ENCODE measurements at regions not wholly inside any gene's neighbourhood (a gene's known extent, or its start where the extent isn't known, plus 50 kb on each side); places are given as distances from the start of the nearest gene placed in this dataset.
A peak's percentile ranks its signal among the peaks of the same experiment; 100 is the strongest.
"Not testable (repeated sequence)": the region's sequence is repeated elsewhere in the genome, so short reads cannot be mapped to it uniquely, and the experiment has no call there.

DNA sequence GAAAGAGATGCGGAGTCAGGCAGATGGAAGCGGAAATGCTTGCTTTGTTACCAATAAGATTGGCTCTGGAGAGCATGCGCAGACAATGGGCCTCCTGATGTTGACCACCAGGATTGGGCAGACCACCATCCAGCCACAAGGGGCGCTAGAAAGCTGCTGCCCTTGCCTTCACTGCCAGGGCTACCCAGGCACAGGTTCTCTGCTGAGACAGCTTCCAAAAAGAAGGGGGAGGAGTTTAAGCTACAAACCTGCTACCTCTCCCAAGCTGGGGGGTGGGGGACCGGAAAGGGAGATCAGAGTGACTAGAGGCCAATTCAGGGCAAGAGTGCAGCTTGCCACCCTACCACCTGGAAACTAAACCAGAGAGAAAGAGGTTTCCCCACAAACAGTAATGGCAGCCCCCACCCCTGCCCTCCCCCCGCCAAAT, 369.7 kb downstream of the RRAGC start:
- Histone ChIP-seq H3K27me3 (no peaks in the 10 kb centered on the region), H3K27ac (no peak overlapping the region), H3K4me1 (no peaks in the 10 kb centered on the region), H3K9me3 (replicated peaks) (no peaks in the 10 kb centered on the region), H3K36me3 (no peaks in the 10 kb centered on the region), H3K4me3 (no peak overlapping the region)
- peak; percentile 62 to 75 for DNase-seq

DNA sequence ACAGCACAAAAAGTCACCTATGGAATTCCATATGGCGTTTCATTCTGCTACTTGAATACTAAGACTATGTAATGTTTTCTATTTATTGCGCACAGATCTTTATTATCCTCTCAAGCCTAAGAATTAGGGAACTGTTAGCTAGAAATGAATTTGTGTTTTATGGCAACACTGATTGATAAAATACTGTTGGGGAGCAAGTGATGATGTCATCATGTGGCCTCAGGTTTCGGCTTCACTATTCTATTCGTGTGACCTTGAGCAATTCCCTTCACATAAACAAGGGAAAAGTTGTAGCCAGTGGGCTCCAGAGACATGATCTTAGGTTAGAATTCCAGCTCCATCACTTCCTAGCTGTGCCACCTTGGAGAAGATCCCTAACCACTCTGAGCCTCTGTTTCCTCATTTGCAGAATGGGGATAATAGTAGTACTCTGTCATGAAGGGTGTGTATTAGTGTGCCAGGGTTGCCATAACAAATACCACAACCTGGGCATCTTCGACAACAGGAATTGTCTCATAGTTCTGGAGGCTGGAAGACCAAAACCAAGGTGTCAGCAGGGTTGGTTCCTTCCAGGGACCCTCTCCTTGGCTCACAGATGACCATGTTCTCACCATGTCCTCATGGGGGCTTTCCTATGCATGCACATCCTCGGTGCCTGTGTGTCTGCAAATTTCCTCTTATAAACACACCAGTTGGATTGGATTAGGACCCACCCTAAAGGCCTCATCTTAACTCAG, 371.2 kb downstream of the RRAGC start:
- DNase-seq, result no peak
- Histone ChIP-seq H3K4me3 (no peak overlapping the region), H3K4me1 (no peaks in the 10 kb centered on the region), H3K9me3 (replicated peaks) (no peaks in the 10 kb centered on the region), H3K27ac (no peak overlapping the region), H3K27me3 (no peaks in the 10 kb centered on the region), H3K36me3 (no peaks in the 10 kb centered on the region)

DNA sequence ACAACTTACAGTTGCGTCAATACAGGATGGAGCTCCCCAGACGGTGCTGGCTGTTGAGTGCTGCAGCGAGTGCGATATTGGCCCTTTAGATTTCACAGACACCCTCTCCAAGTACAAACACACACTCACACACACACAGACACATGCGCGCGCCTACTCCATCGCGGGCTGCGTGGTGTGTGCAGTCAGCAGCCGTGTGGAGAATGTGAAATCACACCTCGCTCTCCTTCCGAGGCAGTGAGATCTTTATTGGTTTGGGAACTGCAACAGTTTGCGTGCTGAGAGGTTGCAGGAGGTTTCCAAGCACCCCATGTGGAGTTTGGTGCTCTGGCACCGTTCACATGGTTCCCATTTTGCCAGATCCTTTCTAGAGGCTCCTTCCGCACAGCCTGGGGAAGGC, 372.2 kb downstream of the RRAGC start:
- H3K9me3 ChIP-seq (replicated peaks), result no peaks in the 10 kb centered on the region
- no peak for DNase-seq
- H3K4me3 ChIP-seq, result no peak overlapping the region
- no peak overlapping the region for H3K27ac ChIP-seq
- no peaks in the 10 kb centered on the region for H3K36me3 ChIP-seq
- H3K4me1 ChIP-seq, result no peaks in the 10 kb centered on the region
- no peaks in the 10 kb centered on the region for H3K27me3 ChIP-seq

DNA sequence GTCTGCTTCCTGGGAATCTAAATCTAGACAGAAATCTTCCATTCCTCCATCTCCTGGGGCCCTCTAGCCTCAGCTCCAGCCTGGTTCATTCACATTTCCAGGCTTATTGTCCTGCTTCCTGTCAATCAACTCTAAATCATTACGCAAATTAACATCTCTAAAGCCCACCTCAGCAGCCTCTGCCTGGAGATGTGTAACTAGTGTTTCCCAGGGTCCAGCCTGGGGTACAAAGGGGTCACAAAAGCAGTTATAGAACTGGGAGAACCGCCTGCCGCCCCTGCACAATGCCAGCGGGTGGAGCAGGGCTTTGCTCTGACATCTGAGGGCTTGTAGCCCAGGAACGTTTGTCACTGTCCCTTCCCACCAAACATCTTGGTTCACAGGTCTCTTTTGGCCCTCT, 373.5 kb downstream of the RRAGC start:
- Histone ChIP-seq H3K4me1 (no peaks in the 10 kb centered on the region), H3K27ac (no peak overlapping the region), H3K4me3 (no peak overlapping the region), H3K36me3 (no peaks in the 10 kb centered on the region), H3K9me3 (replicated peaks) (no peaks in the 10 kb centered on the region), H3K27me3 (no peaks in the 10 kb centered on the region)
- DNase-seq, result no peak

DNA sequence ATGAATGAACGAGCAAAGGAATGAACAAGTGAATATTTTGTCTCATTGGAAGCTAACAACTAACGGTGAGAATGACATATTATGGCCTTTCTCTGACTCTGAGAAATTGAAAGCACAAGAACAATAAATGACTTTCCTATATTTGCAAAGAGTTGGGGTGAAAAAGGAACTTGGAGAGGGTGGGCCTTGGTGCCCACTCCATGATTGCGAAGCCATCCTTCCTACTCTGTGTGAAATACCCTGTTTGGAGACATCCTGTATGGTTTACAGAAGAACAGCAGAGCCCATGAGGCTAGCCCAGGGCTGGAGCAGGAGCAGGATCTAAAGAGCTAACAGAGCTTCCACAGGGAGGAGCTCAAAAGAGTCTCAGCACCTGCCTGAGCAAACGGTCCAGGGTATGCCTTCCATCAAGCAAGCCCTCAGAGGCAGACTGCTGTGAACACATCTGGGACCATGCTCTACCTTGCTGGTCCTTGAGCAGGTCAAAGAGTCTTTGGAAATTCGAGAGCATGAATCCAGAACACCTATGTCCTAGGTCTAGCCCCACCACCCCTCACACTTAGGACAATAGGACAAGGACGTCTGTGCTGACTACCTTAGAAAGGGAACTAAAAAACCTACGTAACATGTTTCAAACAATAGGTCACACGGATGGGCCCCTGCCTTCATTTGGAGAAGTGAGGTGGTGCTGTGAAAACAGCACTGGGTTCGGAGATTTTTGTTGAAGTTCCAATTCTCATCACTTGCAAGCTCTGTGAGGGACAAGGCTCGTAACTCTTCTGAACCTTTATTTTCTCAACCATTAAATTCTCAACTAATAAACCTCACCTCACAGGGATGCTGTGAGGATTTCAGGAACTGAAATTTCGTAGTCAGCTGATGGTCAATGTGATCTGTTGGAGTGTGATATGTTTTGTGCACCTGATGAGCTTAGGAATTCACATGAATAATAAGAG, 377.4 kb downstream of the RRAGC start:
- no peak for DNase-seq
- no peak overlapping the region for H3K27ac ChIP-seq
- no peaks in the 10 kb centered on the region; the same call in 1 of the 2 replicates for H3K9me3 ChIP-seq (replicated peaks)
- no peaks in the 10 kb centered on the region for H3K4me1 ChIP-seq
- no peak overlapping the region for H3K4me3 ChIP-seq
- H3K36me3 ChIP-seq, result no peaks in the 10 kb centered on the region
- H3K27me3 ChIP-seq, result no peaks in the 10 kb centered on the region

DNA sequence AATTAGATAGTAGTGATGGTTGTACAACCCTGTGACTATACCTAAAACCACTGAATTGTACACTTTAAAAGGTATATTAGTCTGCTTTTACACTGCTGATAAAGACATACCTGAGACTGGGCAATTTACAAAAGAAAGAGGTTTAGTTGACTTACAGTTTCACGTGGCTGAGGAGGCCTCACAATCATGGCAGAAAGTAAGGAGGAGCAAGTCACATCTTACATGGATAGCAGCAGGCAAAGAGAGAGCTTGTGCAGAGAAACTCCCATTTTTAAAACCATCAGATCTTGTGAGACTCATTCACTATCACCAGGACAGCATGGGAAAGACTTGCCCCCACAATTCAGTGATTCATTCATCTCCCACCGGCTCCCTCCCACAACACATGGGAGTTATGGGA, 379.9 kb downstream of the RRAGC start:
- DNase-seq; H3K4me3 ChIP-seq; H3K27me3 ChIP-seq; H3K27ac ChIP-seq; H3K36me3 ChIP-seq; H3K9me3 ChIP-seq (replicated peaks): not testable (repeated sequence)
- H3K4me1 ChIP-seq, result peaks cover 16% of the 10 kb centered on the region

DNA sequence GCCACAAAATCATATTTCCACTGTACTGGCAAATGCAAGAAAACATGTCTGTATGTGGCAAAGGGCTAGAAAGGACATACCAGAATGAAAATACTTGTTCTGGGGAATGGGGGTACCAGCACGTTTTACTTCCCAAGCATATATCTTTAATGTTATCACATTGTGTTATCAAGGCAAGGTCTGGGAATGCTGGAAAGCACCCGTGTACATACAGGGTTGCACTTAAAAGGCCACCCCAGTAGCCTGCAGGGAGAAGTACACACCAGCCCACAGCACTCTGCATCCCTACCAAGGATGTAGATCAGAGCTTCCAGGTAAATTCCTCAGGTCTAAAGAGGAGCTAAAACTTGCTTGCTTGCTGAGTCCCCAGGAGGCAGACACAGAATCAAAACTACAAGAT, 381.8 kb downstream of the RRAGC start:
- H3K27me3 ChIP-seq, result no peaks in the 10 kb centered on the region
- no peak overlapping the region for H3K27ac ChIP-seq
- H3K4me3 ChIP-seq, result no peak overlapping the region
- H3K36me3 ChIP-seq, result no peaks in the 10 kb centered on the region
- DNase-seq, result no peak
- no peaks in the 10 kb centered on the region; the same call in 1 of the 2 replicates for H3K9me3 ChIP-seq (replicated peaks)
- H3K4me1 ChIP-seq, result peaks cover 19% of the 10 kb centered on the region

DNA sequence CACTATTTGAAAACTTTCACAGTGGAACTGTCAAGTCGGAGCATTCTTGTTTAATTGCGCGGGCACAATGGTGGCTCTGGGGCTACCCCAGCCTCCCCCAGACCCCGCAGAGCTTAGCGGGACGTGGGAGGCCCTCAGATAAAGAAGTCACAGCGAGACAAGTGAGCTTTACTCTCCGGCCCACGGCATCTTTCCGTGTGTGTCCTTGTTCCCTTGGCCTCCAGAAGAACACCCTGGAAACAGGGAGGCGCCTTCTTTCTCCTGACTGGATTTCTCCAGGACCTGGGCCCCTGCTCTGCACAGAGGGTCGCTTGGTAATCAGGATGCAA, 382.8 kb downstream of the RRAGC start:
- Histone ChIP-seq H3K27ac (no peak overlapping the region; the same call in 1 of the 2 replicates), H3K4me1 (peaks cover 19% of the 10 kb centered on the region), H3K27me3 (no peaks in the 10 kb centered on the region), H3K9me3 (replicated peaks) (no peaks in the 10 kb centered on the region; the same call in 1 of the 2 replicates), H3K36me3 (no peaks in the 10 kb centered on the region), H3K4me3 (no peak overlapping the region)
- DNase-seq, result no peak

DNA sequence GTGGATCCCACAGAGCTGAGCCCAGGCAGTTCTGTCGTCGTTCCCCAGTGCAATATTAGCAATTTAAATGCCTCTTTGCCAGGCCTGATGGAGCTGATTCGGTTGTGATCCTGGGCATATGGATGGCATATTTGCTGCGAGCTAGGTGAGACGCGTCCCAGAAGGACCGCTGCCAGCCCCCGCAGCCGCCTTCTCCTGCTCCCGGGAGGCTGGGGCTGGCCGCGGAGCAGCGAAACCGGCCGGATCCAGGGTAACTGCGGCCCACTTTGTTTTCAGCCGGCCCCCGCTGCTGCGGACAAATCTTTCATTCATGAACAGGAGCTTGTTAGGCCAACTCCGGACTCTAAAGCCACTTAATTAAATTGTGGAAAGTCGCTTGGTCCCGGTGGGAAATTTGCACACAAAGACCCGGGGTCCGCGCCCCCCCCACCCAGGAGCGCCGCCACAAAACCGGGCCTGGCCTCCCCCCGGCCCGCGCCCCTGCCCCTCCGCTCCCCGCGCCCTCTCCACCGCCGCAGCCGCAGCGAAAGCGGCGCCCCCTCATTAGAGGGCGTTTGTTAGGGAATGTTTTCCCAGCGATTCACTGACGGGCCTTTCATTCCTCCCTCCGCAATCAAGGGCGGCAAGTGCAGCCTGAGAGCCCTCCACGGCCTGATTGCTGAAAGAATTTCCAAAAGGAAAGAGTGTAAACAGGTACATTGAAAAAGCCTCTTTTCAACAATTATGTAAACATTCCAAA, 383.3 kb downstream of the RRAGC start:
- no peak for DNase-seq
- no peak overlapping the region for H3K4me3 ChIP-seq
- no peaks in the 10 kb centered on the region; the same call in 1 of the 2 replicates for H3K9me3 ChIP-seq (replicated peaks)

DNA sequence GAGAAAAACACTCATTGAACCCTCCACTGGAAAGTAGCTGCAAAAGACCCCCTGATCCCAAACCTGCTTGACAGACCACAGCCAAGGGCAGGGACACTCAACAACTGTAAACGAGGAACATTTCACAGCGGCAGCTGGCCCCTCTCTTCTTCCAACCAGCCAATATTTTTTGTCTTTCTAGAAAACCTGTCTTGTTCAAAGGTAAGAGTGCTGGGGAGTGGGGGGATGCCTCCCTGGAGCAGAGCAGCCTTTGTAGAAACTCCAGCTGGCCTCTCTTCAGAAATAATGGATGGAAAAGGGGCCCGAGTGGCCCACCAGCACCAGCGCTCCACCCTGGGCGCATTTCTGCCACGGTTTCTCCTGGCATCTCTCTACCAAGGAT, 384.0 kb downstream of the RRAGC start:
- H3K4me1 ChIP-seq, result peaks cover 19% of the 10 kb centered on the region
- no peaks in the 10 kb centered on the region for H3K27me3 ChIP-seq
- H3K9me3 ChIP-seq (replicated peaks), result no peaks in the 10 kb centered on the region; the same call in none of the 2 replicates
- DNase-seq, result no peak
- peak overlapping the region; percentile 38; the same call in 1 of the 2 replicates for H3K4me3 ChIP-seq
- peak overlapping the region; percentile 96 for H3K27ac ChIP-seq
- no peaks in the 10 kb centered on the region for H3K36me3 ChIP-seq

More for the DNA sequence above, 383.3 kb downstream of the RRAGC start:
- Histone ChIP-seq H3K27ac (peak overlapping the region; percentile 96), H3K4me1 (peaks cover 19% of the 10 kb centered on the region), H3K27me3 (no peaks in the 10 kb centered on the region), H3K36me3 (no peaks in the 10 kb centered on the region)

DNA sequence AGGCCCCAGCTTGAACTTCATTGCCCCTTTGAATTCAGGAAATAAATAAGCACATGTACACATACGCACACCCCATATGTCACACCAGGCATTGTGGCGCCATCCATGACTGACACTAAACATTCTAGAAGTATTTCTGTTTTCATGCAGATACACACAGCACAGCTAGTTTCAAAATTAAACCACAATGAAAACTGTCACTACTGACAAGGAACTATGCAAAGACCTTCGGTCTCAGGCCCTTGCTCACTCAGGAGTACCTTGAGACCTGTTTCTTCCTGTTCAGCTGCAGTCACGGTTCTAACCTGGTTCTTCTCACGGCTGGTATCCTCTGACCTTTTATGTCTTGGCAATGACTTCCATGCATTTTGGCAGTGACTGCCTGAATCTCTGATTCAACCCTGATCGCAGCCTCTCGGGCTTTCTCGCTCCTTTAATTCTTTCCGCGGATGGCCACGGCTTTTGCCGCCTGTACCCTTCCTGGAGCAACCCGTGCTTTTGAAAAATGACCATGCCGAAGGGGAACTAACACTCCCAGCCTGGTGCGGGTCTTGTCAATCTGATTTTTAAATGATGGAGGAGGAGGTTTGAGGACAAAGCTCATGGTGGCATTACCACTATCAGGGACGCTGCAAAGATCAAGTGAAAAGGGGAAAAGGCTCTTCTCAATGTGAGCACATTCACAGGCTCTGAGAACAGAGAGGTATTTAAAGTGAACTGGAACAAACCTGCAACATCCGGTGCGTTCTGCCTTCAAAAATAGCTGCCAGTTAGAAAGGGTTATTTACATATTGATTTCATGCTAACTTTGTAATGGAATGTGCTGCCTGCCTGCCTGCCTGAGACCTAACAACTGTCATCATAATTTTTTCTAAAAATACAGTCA, 384.6 kb downstream of the RRAGC start:
- H3K27me3 ChIP-seq, result no peaks in the 10 kb centered on the region
- no peaks in the 10 kb centered on the region for H3K36me3 ChIP-seq
- H3K4me1 ChIP-seq, result peaks cover 19% of the 10 kb centered on the region
- H3K27ac ChIP-seq, result peak overlapping the region; percentile 96
- H3K9me3 ChIP-seq (replicated peaks), result no peaks in the 10 kb centered on the region; the same call in none of the 2 replicates
- H3K4me3 ChIP-seq, result peak overlapping the region; percentile 38
- DNase-seq, result peak; percentile 79 to 81

DNA sequence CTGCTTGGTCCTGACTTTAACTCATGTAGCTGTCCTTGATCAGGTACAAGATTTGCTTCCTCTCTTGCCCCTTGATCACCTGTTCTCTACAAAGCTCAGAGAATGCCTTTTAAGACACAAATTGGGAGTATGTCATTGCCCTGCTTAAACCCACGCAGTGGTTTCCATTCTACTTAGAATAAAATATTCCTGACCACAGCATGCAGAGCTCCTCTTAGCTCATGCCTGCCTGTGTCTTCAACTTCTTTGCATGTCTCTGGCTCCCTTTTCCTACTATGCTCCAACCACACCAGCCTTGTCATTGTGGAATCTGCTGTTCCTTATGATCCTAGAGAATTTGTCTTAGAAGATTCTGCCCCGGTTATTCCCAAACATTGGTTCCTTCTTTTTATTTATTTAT, 393.1 kb downstream of the RRAGC start:
- no peak for DNase-seq
- H3K36me3 ChIP-seq, result no peaks in the 10 kb centered on the region

DNA sequence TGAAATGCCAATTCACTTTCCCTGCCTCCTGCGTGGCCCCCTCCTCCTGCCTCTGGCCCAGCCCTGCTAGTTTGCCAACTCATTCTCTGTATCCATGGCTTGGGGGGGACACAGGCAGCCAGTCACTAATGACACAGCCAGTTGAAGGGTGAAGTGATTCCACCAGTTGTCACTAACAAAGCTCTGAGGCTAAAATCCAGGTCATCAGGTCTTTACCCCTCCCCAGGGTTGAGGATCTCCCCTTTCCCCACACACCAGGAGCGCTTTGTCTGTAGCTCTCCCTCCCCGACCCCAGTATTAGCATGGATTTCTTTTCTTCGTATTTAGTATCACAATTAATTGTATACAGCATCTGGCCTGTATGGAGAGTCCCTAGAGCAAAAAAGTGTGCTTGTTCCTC, 394.1 kb downstream of the RRAGC start:
- no peaks in the 10 kb centered on the region for H3K27me3 ChIP-seq
- H3K9me3 ChIP-seq (replicated peaks), result no peaks in the 10 kb centered on the region; the same call in none of the 2 replicates
- no peaks in the 10 kb centered on the region for H3K36me3 ChIP-seq
- H3K4me1 ChIP-seq, result peaks cover 14% of the 10 kb centered on the region
- no peak overlapping the region for H3K27ac ChIP-seq
- no peak overlapping the region for H3K4me3 ChIP-seq
- DNase-seq, result no peak

More for the DNA sequence above, 393.1 kb downstream of the RRAGC start:
- H3K4me3 ChIP-seq, result no peak overlapping the region
- no peak overlapping the region for H3K27ac ChIP-seq
- no peaks in the 10 kb centered on the region; the same call in none of the 2 replicates for H3K9me3 ChIP-seq (replicated peaks)
- H3K4me1 ChIP-seq, result peaks cover 14% of the 10 kb centered on the region
- H3K27me3 ChIP-seq, result no peaks in the 10 kb centered on the region

All from SJCRH30 (cell line).